NCI-H69 (cell line): ENCODE measurements at regions not wholly inside any gene's neighbourhood (a gene's known extent, or its start where the extent isn't known, plus 50 kb on each side); places are given as distances from the start of the nearest gene placed in this dataset.
"Not testable (repeated sequence)": the region's sequence is repeated elsewhere in the genome, so short reads cannot be mapped to it uniquely, and the experiment has no call there.

ENCODE experiments used
- DNase-seq: peaks from one replicate; lab custom pipeline; 2025; lab: John Stamatoyannopoulos, UW

DNA sequence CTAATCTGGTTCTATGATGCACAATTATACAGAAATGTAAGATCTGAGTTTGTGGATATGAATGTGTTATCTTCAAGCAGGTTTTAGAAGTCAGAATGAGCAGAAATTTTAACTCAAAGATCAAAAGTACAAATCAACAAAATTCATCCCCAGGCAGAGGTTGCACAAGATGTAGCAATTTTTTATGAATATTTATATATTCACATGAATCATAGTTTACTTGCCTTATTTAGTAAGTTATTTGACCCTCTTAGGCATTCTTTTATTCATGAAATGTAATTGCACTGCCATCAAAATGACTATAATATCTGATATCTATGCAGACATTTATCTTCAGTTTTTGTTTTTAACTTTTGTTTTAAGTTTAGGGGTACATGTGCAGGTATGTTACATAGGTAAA, 103.1 kb upstream of the DAZL start:
- DNase-seq = no peak

DNA sequence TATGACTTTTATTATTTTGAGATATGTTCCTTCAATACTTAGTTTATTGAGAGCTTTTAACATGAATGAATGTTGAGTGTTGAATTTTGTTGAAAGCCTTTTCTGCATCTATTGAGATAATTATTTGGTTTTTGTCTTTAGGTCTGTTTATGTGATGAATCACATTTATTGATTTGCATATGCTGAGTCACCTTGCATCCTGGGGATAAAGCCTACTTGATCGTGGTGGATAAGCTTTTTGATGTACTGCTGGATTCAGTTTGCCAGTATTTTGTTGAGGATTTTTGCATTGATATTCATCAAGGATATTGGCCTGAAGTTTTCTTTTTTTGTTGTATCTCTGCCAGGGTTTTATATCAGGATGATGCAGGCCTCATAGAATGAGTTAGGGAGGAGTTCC, 106.5 kb upstream of the DAZL start:
- DNase-seq = not testable (repeated sequence)

DNA sequence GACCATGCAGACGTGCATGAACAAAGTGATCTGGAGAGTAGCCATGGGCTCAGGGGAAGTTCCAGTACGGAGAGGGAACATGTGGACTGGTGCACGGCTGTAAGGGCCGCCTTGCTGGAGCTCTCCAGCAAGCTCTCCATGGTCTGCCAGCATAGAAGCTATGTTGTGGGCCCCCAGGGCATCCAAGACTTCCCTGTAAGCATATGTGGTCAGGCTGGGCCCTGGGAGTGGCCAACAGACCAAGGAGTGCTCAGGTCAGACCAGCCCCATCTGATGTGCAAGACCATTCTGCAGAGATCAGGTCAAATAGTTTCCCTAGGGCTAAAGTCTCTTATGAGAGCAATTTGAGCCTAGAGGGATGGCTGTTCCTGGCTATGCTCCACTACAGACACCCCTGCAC, 110.1 kb upstream of the DAZL start:
- DNase-seq = no peak

DNA sequence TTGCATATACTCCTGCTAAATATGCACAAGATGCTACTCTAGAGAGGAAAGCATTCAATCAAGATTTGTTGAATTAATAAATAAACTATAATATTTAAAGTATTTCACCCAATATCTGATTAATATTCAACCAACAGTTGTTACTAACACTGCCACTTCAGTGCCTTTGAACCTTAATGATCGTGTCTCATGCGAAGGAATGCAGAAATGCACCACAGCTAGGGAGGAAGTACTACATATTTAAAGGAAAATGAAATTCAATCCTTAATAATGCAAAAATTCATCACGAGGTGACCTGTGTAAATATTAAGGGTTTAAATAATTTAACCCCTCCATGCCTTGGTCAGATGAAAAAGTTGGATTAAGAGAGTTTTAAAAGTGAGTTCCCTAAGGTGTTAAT, 114.2 kb upstream of the DAZL start:
- DNase-seq = no peak

DNA sequence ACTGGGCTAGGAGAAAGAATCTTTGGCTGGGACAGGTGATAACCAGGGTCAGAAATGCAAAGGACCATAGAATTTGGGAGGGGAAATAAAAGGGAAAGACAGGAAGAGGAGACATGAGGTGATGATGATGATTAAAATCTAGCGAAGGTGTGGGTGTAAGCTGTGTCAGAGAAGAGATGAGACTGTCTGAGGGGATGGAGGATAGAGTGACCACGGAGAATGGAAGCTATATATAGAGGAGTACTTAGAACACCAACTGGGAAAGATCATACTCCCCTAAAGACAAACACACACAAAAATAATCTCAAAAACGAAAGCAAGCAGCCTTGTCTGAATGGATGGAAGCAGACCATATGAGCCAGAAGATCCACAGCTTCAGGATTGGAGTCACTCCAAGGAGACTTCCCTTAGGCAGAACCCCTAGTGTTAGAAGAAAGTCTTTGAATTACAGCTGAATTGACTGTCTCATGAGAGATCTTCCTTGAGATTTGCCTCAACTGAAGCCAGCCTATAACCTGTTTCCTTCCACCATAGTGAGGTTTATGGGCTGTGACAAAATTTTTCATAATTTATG, 115.2 kb upstream of the DAZL start:
- no peak for DNase-seq

DNA sequence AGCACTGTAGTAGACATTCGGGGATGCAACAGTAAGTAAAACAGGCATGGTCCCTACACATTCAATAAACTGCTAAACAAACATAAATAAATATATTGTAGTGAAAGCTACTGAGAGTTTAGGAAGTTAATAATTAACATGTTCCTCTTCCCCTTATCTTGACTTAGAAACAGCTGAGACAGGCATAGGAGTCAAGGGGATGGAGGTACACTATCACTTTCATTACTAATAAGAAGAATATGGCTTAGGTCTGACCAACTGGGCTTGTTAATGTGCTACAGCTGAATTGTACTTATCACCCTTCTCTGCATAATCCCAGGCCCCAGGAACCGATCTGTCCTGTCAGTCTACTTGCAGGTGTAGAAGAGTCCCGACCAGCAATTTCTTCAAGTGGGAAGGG, 116.3 kb upstream of the DAZL start:
- DNase-seq = no peak

DNA sequence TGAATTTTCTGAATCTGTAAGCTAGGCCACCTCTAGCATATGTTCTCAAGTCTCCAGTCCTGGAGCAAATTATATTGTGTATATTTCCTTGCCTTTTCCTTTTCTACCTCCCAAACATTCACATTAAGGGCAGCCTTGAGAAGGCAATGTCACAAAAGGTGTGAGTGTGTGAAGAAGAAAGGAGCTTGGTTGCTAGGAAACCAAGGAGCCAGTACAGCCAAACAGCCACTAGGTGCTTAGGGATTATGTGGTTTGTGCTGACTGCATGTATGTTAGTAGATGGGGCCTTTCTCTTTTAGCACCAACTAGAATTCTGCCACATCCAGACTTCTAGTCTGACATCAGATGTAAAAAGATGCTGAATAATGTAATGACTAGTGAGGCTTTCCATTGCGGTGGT, 118.8 kb upstream of the DAZL start:
- DNase-seq = peak; percentile 34

DNA sequence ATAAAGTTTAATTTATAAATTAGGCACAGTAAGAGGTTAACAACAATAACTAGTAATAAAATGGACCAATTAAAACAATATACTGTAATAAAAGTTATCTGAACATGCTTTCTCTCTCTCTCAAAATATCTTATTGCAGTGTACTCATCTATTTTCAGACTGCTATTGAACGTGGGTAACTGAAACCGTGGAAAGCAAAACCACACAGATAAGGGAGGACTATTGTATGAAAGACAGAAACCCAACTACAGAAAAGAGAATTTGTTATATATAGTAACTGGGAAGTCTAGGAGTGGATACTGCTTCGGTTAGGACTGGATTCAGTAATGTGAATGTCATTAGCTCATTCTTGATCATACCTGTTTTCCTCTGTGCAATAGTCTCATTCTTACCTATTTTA, 119.3 kb upstream of the DAZL start:
- no peak for DNase-seq

DNA sequence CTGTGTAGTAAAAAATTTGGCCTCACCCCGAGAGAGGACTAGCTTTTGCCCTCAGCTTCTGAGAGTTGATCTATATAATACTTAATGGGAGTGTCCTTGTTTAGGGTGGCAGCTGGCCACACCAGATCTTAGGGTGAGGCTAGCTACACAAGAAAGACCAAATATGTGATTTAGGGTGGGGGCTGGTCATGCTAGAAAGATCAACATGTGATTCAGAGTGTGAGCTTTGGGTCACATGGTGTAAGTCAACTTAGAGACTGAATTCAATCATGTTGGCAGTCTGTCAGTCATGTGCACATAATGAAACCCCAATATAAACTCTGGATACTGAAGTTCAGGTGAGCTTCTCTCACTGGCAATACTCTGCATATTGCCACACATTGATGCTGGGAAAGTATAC, 120.7 kb upstream of the DAZL start:
- no peak for DNase-seq

DNA sequence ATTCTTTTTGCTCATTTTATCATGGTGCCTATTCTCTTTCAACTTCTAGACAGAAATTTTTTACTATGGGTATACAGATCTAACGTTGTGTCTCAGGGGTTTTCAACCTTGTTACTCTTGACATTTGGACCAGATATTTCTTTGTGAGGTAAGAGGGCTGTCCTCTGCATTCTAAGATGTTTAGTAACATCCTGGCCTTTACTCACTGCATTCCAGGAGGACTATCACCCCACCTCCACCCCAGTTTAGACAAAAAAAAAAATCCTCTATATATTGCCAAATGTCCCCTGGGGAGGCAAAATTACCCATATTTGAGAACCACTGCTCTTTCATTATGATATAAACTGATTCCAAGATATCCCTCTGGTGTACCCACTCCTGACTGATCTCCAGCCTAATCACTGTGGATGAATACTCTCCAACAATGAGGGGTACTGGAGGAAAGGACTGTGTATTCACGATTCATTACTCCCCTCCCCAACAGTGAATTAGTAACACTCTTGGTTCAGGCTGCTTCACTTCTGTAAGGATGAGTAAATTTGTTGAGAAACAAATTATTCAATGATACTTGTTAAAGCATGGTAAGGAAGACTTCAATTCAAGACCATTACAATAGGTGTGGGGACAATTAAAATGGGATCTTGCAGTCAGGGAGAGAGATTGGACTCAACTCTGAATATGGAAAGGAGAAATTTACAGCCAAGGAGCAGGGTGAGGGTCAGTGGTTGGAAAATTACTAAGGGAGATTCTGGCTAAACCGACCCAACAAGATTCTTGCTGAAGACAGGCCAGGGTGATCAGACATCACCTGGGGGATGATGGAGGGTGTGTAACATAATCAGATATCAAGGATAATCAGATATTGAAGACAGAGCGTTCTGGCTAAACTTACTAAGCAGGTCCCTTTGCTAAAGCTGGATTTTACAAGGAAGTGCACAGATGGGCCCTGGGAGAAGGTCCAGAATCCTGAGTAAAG, 123.8 kb upstream of the DAZL start:
- no peak for DNase-seq

DNA sequence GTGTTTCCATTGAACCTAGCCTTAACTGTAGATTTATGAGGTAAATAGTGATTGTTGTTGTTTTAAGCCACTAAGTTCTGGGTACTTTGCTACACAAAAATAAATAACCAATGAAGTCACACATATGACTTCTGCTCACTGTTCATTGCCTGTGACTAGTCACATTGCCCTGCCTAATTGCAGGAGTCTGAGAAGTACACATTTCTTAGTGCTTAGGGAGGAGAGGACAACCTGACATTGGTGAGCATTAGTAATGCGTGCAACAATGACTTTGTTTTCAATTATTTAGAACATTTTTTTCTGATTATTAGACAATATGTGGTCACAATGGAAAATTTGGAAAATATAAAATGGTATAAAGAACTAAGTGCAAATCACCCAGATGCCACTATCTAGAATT, 133.2 kb upstream of the DAZL start:
- DNase-seq = no peak

DNA sequence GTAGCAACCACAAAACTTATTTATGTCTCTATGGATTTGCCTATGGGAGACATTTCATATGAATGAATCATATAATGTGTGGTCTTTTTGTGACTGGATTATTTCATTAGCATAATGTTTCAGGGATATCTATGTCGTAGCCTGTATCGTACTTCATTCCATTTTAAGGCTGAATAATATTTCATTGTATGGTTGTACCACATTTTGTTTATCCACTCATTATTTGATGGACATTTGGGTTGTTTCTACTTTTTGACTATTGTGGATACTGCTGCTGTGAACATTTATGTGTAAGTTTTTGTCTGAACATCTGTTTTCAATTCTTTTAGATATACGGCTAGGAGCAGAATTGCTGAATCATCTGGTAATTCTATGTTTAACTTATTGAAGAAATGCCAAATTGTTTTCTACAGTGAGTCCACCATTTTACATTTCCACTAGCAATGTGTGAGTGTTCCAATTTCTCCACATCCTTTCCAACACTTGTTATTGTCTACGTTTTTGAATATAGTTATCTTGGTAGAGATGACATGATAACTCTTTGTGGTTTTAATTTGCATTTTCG, 134.4 kb upstream of the DAZL start:
- no peak for DNase-seq

DNA sequence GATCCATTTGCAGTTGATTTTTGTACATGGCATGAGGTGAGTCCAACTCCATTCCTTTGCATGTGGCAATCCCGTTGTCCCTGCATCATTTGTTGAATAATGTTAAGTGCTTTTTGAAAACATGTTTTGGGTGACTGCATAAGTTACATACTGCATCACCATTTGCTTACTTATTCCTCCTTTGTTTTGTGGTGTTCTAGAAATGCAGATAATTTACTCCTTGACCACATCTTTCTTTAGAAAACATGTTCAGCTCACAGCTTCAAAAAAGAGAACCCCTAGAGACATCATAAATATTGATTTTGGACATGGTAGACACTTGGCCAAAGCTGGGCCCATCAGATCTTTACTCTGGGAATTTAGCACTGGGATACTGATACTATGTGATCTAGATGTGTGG, 135.3 kb upstream of the DAZL start:
- no peak for DNase-seq

DNA sequence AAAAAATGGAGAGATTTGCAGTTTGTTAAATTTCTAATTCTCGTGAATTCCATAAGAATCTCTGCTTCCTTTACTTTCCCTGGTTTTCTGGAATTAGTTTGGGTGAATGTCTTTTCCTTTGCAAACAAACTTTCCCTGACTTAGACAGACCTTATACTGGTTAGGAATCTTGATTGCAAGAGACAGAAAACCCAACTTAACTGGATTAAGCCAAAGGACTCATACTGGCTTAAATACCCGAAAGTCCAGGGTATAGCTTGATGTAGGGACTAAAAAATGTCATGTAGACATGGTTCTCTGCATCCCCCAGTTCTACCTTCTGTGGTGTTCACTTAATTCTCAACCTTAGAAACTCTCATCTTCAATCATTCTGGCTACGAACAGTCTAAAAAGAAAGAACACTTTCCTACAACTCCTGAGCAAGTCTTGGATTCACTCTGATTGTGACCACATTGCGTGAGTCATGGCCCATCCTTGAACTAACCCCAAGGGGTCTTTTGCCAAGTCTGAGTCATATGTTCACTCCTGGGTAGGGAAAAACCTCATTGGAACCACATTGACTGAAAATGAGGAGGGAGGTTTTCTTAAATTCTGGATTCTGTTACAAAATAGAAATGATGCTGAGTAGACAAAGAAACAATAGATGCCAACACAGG, 136.0 kb upstream of the DAZL start:
- no peak for DNase-seq

DNA sequence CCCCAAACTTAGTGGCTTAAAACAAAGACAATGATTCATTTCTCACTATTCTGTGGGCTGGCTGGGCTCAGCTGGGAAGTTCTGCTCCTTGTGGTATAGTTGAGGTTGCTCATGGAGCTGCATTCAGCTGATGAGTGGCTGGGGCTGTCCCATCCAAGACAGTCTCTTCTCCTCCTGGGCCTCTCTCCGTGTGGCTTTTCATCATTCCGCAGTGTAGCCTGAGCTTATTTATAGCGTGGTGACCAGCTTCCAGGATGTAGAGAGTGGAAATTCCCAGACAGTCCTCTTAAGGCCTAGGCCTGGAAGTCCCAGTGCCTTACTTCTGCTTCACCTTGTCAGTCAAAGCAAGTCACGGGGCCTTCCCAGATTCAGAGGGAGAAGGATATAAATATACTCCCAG, 136.7 kb upstream of the DAZL start:
- no peak for DNase-seq

DNA sequence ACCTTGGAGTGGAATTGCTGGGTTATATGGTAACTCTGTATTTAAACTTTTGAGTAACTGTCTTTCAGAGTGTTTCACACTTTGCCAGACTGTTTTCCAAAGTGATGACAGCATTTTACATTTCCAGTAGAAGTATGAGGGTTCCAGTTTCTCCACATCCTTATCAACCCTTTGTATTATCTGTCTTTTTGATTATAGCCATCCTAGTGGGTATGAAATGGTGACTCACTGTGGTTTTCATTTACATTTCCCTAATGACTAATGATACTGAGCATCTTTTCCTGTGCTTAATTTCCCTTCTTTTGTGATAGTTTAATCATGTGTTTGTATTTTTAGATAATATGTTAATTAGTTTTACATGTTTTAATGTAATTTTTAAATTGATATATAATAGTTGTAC, 138.1 kb upstream of the DAZL start:
- no peak for DNase-seq

DNA sequence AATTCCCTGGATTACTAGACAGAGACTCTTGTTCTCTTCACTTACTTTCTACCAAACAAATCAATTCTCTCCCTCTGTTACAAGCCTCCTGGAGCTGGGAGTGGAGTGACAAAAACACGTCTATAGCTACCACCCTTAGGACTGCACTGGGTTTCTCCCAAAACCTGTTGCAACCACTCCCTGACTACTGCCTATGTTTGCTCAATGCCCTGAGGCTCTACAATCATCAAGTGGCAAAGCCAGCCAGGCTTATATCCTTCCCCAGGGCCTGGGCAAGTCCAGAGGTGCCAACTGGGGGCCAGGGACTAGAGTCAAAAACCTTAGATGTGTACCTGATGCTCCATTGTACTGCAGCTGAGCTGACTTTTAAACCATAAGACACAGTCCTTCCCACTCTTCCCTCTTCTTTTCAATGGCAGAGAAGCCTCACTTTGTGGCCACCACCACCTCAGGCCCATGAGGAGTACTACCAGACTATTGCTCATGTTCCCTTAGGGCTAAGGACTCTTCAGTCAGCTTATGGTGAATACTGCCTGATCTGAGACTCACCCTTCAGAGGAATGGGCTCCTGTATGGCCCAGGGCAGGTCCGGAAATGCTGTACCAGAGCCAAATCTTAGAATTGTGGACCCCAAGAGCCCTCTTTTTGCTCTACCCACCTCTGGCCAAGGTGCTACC, 125.4 kb upstream of the PLCL2 start:
- peak; percentile 35 for DNase-seq

DNA sequence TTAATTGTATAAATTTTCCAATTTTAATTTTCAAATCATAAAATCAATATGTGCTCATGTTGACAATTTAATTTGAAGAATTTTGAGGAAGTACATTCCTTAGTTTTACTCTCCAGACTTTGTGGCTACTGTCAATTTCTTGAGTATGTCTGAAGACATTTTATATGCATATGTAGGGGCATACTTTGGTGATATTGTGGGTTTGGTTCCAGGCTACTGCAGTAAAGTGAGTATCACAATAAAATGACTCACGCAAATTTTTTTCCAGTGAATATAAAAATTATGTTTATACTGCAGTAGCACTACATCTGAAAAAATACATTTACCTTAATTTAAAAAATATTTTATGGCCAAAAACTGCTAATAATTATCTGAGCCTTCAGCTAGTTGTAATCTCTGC, 123.2 kb upstream of the PLCL2 start:
- DNase-seq = no peak

DNA sequence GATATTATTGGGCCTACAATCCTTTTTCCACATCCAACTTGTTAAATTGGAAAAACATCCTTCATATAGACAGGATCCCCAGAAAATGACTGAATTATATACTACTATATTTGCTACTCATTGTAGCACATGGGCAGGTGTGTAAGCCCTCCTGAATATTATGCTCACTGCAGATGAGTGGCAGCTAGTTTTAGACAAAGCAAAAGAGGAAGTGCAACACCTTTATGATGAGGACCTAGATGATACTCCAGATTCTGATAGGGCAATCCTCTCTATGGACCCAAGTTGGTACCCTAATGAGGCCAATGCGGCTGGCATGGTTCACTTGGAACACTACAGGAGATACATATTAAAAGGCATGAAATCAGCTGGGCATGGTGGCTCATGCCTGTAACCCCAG, 119.1 kb upstream of the PLCL2 start:
- DNase-seq = no peak

DNA sequence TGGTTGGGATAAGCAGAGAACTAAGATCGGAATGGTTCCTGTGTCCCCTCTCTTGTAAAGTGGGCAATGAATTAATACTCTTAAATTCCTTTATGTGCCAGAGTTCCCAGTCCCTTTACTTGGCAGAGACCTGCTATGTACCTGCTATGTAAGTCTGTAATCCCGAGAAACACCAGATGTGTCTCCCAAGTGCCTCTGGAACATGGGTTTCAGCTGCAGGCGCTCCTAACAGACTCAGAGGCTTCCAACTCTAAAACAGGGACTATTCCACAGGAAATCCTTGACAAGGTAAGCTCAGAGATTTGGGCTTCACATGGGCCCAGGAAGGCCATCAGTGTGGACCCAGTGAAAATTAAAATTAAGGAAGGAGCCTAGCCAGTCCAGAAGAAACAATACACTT, 117.7 kb upstream of the PLCL2 start:
- DNase-seq = peak; percentile 31

DNA sequence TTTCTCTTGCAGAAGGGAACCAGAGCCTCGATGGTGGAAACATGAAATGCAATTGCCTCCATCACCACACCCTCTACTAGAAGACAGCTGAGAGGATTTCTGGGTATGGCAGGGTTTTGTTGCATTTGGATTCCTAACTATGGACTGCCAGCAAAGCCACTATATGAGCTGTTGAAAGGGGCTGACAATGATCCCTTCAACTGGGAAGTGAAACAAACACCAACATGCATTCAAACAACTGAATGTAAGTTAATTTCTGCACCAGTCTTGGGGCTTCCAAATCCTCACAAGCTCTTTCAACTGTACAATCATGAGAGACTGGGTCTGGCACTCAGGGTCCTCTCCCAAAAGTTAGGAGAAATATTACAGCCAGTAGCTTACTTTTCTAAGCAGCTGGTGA, 116.7 kb upstream of the PLCL2 start:
- no peak for DNase-seq

DNA sequence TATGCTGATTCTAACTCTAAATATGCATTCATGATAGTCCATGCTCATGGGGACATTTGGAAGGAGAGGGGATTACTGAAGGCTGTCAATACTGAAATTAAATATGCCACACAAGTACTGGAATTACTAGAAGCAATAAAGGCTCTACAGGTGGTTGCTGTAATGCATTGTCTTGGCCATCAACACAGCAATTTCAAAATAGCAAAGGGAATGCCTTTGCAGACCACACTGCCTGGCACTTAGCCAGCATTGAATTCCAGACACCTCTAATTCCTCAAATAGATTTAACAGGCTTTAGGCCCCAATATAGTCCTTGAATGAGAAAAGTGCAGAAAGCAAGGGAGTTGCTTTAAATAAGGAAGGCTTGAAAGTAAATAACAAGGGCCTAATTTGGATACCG, 115.8 kb upstream of the PLCL2 start:
- no peak for DNase-seq
